Activated naive CD8-positive, alpha-beta T cell treated with anti-CD3 and anti-CD28 coated beads, Interleukin-2, amount 50 U/mL, for 16 hours (primary cell): ENCODE measurements at regions not wholly inside any gene's neighbourhood (a gene's known extent, or its start where the extent isn't known, plus 50 kb on each side); places are given as distances from the start of the nearest gene placed in this dataset.

Experiments
- DNase-seq: peaks from one replicate; pipeline ENCODE4 v3.0.0-alpha.2; 2020; ENCODE audit warnings: low read depth, low spot score

- no peak for DNase-seq
These were observed 236.1 kb upstream of the PLEKHG7 start for GRCh38 chr12:92466391-92467305.

GRCh38 chr12:92465786-92466295 lies 236.9 kb upstream of the PLEKHG7 start:
- DNase-seq: no peak

GRCh38 chr12:92464911-92465310 lies 237.9 kb upstream of the PLEKHG7 start:
- DNase-seq: no peak

GRCh38 chr12:92463171-92463570 lies 239.6 kb upstream of the PLEKHG7 start:
- no peak for DNase-seq

- DNase-seq: no peak
These were observed 240.3 kb upstream of the PLEKHG7 start for GRCh38 chr12:92462527-92462926.

- no peak for DNase-seq
These were observed 240.7 kb upstream of the PLEKHG7 start for GRCh38 chr12:92462049-92462448.

- no peak for DNase-seq
These were observed 242.9 kb upstream of the PLEKHG7 start for GRCh38 chr12:92459850-92460249.

GRCh38 chr12:92458996-92459395 lies 243.8 kb upstream of the PLEKHG7 start:
- no peak for DNase-seq

- DNase-seq: no peak
These were observed 245.2 kb upstream of the PLEKHG7 start for GRCh38 chr12:92457458-92458180.

GRCh38 chr12:92452763-92453162 lies 250.0 kb upstream of the PLEKHG7 start:
- DNase-seq: no peak

- no peak for DNase-seq
These were observed 256.7 kb upstream of the PLEKHG7 start for GRCh38 chr12:92446083-92446460.

- DNase-seq: no peak
These were observed 257.3 kb upstream of the PLEKHG7 start for GRCh38 chr12:92445253-92446082.

- DNase-seq: no peak
These were observed 258.0 kb upstream of the PLEKHG7 start for GRCh38 chr12:92444763-92445162.

- no peak for DNase-seq
These were observed 260.0 kb upstream of the PLEKHG7 start for GRCh38 chr12:92442782-92443181.

GRCh38 chr12:92440072-92440471 lies 262.7 kb upstream of the PLEKHG7 start:
- DNase-seq: no peak

- no peak for DNase-seq
These were observed 263.4 kb upstream of the PLEKHG7 start for GRCh38 chr12:92439420-92439805.

GRCh38 chr12:92438641-92439419 lies 264.0 kb upstream of the PLEKHG7 start:
- no peak for DNase-seq

GRCh38 chr12:92437452-92437851 lies 265.3 kb upstream of the PLEKHG7 start:
- no peak for DNase-seq

- no peak for DNase-seq
These were observed 265.9 kb upstream of the PLEKHG7 start for GRCh38 chr12:92436856-92437255.

- no peak for DNase-seq
These were observed 268.2 kb upstream of the PLEKHG7 start for GRCh38 chr12:92434607-92435025.
